Thoracic aorta (tissue), 2 donors: ENCODE measurements at regions not wholly inside any gene's neighbourhood (a gene's known extent, or its start where the extent isn't known, plus 50 kb on each side); places are given as distances from the start of the nearest gene placed in this dataset.

Experiments
- ATAC-seq: fragments of 150-250 bp; one replicate; pipeline ENCODE4 v1.8.0; 2017; ENCODE audit warnings: low read depth; ENCODE audit not compliant: insufficient number of reproducible peaks, low FRiP score
- DNase-seq: peaks from one replicate; pipeline ENCODE4 v3.0.0-alpha.2; 2020; ENCODE audit warnings: low spot score
- H3K27ac ChIP-seq, 2 donors: fragments of 200-600 bp; sonication (generic); 1 replicate in 1 of 2; 2 replicates in 1 of 2; pipeline ENCODE4 v1.5.1; 2016; ENCODE audit warnings: mild to moderate bottlenecking in 2 of 2, moderate library complexity in 2 of 2
- H3K27me3 ChIP-seq: fragments of 200-600 bp; sonication (generic); replicated peaks from 2 replicates; pipeline ENCODE4 v1.6.0; 2016; ENCODE audit warnings: mild to moderate bottlenecking; ENCODE audit not compliant: insufficient read depth
- H3K36me3 ChIP-seq: fragments of 200-600 bp; sonication (generic); one replicate; pipeline ENCODE4 v1.5.1; 2016
- H3K4me1 ChIP-seq, 2 donors: fragments of 200-600 bp; sonication (generic); 1 replicate in 1 of 2; 2 replicates in 1 of 2; pipeline versions ENCODE4 v1.5.1 to v1.6.0; 2016; ENCODE audit warnings: low read depth in 2 of 2, mild to moderate bottlenecking in 1 of 2; ENCODE audit not compliant: control insufficient read depth in 1 of 2
- H3K4me3 ChIP-seq: fragments of 200-600 bp; sonication (generic); 2 replicates; pipeline ENCODE4 v1.5.1; 2016; ENCODE audit warnings: mild to moderate bottlenecking
- H3K9me3 ChIP-seq: fragments of 200-600 bp; sonication (generic); 2 replicates; pipeline ENCODE4 v1.5.1; 2016
- CTCF ChIP-seq: fragments of 200-600 bp; sonication (generic); IDR thresholded peaks from one replicate; pipeline ENCODE4 v1.5.1; 2019; ENCODE audit warnings: antibody characterized with exemption

- TF ChIP-seq CTCF: no peak
- DNase-seq (no peak), ATAC-seq (no peak)
- H3K4me3 ChIP-seq: no peak overlapping the region
- no peak overlapping the region for H3K27ac ChIP-seq
- no peaks in the 10 kb centered on the region for H3K9me3 ChIP-seq
- H3K36me3 ChIP-seq: no peaks in the 10 kb centered on the region
- no peaks in the 10 kb centered on the region for H3K4me1 ChIP-seq
- no peaks in the 10 kb centered on the region for H3K27me3 ChIP-seq
Observed at GRCh38 chr6:134607411-134607810, 289.5 kb upstream of the SGK1 start.

DNA sequence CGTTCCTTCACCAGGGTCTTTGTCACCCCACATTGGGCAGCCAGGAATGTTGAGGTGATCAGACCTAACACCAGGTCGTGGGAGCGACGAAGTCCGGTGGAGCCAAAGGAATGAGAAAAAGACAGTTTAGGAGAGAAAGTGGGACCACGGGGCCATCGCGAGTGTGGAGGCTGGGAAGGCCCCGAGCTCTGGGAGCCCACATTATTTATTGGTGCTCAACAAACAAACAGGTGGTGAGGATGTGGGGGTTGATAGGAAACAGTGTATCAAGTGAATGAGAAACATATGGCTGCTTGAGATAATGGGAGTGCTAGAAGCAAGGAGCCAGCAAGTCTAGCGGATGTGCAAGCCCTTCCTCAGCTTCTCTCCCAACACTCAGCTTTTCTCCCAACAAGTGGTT is 287.1 kb upstream of the SGK1 start:
- no peak overlapping the region for H3K4me3 ChIP-seq
- TF ChIP-seq CTCF: no peak
- peaks cover 8% of the 10 kb centered on the region for H3K9me3 ChIP-seq
- ATAC-seq (no peak), DNase-seq (no peak)
- no peaks in the 10 kb centered on the region for H3K27me3 ChIP-seq
- H3K27ac ChIP-seq: no peak overlapping the region
- no peaks in the 10 kb centered on the region for H3K4me1 ChIP-seq
- H3K36me3 ChIP-seq: no peaks in the 10 kb centered on the region

- no peak for TF ChIP-seq CTCF
- H3K4me3 ChIP-seq: no peak overlapping the region
- peaks cover 8% of the 10 kb centered on the region for H3K9me3 ChIP-seq
- no peaks in the 10 kb centered on the region for H3K4me1 ChIP-seq
- DNase-seq (no peak), ATAC-seq (no peak)
- no peaks in the 10 kb centered on the region for H3K27me3 ChIP-seq
- no peaks in the 10 kb centered on the region for H3K36me3 ChIP-seq
- no peak overlapping the region for H3K27ac ChIP-seq
Observed at GRCh38 chr6:134604014-134604676, 286.2 kb upstream of the SGK1 start.

DNA sequence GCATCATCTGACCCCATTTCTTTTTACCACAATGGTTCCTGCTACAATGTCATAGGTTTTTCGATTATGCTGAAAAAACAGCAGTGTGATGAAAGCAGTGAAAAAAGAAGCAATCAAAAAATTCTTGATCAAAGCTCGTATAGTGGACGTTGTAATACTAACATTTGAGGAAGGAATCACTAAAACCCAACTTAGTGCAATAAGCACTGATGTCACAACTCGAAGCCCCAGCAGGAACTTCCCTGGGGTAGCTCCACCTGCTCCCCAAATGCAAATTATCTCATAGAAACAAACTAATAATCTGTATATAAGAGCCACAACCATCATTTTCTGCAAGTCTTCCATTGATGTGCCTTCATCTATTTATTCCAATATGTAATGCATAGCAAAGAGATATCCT is 285.6 kb upstream of the SGK1 start:
- no peaks in the 10 kb centered on the region for H3K36me3 ChIP-seq
- H3K9me3 ChIP-seq: peaks cover 8% of the 10 kb centered on the region
- TF ChIP-seq CTCF: no peak
- no peak overlapping the region for H3K4me3 ChIP-seq
- no peak for DNase-seq
- no peaks in the 10 kb centered on the region for H3K27me3 ChIP-seq
- H3K4me1 ChIP-seq: no peaks in the 10 kb centered on the region
- no peak overlapping the region for H3K27ac ChIP-seq
- ATAC-seq: no peak

DNA sequence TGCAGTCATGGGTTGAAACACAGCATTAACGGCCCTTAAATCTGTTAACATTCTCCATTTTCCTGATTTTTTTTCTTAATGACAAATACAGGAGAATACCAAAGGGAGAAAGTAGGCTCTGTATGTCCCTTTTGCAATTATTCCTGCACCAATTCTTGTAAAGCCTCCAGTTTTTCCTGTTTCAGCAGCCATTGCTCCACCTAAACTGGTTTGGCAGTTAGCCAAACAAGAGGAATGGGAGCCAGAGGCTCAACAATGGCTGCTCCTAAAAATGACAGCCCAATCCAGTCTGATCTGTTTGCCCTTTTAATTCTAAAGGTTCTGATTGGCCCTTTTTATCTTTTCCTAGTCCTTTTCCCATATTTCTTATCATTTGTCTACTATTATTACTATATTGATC is 284.2 kb upstream of the SGK1 start:
- TF ChIP-seq CTCF: no peak
- Histone ChIP-seq H3K27me3 (no peaks in the 10 kb centered on the region), H3K27ac (no peak overlapping the region), H3K4me1 (no peaks in the 10 kb centered on the region), H3K36me3 (no peaks in the 10 kb centered on the region), H3K4me3 (no peak overlapping the region), H3K9me3 (peaks cover 8% of the 10 kb centered on the region)
- no peak for ATAC-seq
- no peak for DNase-seq
